ENCODE measurements at regions not wholly inside any gene's neighbourhood (a gene's known extent, or its start where the extent isn't known, plus 50 kb on each side); places are given as distances from the start of the nearest gene placed in this dataset.
"Not testable (repeated sequence)": the region's sequence is repeated elsewhere in the genome, so short reads cannot be mapped to it uniquely, and the experiment has no call there.

GRCh38 chr2:208915401-208915800 is 508.4 kb upstream of the MAP2 start:
- Histone ChIP-seq H4K20me1 (ENCODE audit: control insufficient read depth, insufficient read depth, low read length, poor library complexity, severe bottlenecking) (no peaks in the 10 kb centered on the region), H3K79me2 (ENCODE audit: control insufficient read depth, insufficient read depth, low read length) (no peaks in the 10 kb centered on the region), H3K9ac (ENCODE audit: low read length) (no peak overlapping the region), H3K4me3 (ENCODE audit: control extremely low read depth in 1 of 5, extremely low read depth in 1 of 5, insufficient read depth in 1 of 5, low read depth in 2 of 5, low read length in 4 of 5) (no peak overlapping the region), H3K27ac (ENCODE audit: low read length in 2 of 2) (no peak overlapping the region), H3K9me3 (ENCODE audit: control extremely low read depth in 1 of 3, control insufficient read depth in 2 of 3, insufficient read depth in 1 of 3, low read length in 2 of 3) (peaks cover 0 to 3% (median 0%) of the 10 kb centered on the region in 3 donors), H3K36me3 (replicated peaks in 1 of 2; ENCODE audit: control extremely low read depth in 1 of 2, control insufficient read depth in 1 of 2, extremely low read depth in 1 of 2, insufficient read depth in 2 of 2, low read length in 1 of 2) (no peaks in the 10 kb centered on the region), H2AFZ (ENCODE audit: insufficient read depth, low read depth, low read length, poor library complexity, severe bottlenecking) (no peak overlapping the region), H3K4me1 (ENCODE audit: control insufficient read depth in 2 of 2, insufficient read depth in 2 of 2, low read length in 2 of 2) (no peaks in the 10 kb centered on the region), H3K4me2 (replicated peaks; ENCODE audit: low read depth, low read length, poor library complexity, severe bottlenecking) (no peak overlapping the region), H3K27me3 (replicated peaks in 1 of 4; ENCODE audit: control extremely low read depth in 1 of 4, control insufficient read depth in 3 of 4, insufficient read depth in 4 of 4, low read length in 3 of 4) (no peaks in the 10 kb centered on the region)
- WGBS (ENCODE audit: insufficient coverage), result 91% methylated on average over 4 of the region's 4 CpGs
- H3K4me3 Mint-ChIP-seq, result no peak overlapping the region
- H3K4me1 Mint-ChIP-seq, result no peaks in the 10 kb centered on the region
- ATAC-seq (ENCODE audit: low read depth), result no peak
- no peak for TF ChIP-seq EZH2 (IDR thresholded peaks at IDR 0.05; ENCODE audit: borderline replicate concordance, insufficient read depth, low read depth, low read length, poor library complexity, severe bottlenecking)
- TF ChIP-seq CTCF (IDR thresholded peaks at IDR 0.05), result no peak
- intact Hi-C loops (cut with micrococcal nuclease), result no loop called here
- ChIA-PET CTCF (no interaction called here), POLR2A (no interaction called here)
- H3K27me3 Mint-ChIP-seq, result no peaks in the 10 kb centered on the region
- H3K27ac Mint-ChIP-seq, result no peak overlapping the region
- H3K9me3 Mint-ChIP-seq (ENCODE audit: insufficient read depth), result no peaks in the 10 kb centered on the region
- no peak for DNase-seq

DNA sequence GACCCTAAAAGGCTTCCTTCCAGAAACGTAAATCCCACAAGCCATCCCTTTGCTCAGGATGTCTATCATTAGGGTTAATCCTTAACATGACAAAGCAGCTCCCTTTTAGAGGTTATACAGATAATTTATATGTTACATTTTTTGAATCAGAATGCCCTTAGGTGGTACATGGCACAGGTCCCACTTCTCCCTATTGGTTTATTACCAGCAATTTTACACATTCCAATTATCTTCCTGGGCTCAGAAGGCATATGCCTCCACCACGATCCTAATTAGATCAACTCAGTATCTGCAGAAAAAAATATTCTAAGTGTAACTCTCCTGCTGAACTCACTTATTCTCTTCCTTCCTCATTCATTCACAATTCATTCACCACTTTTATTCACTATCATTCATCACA is 507.0 kb upstream of the MAP2 start:
- H3K9me3 Mint-ChIP-seq (ENCODE audit: insufficient read depth), result peaks cover 4% of the 10 kb centered on the region
- H3K36me3 ChIP-seq (replicated peaks in 1 of 2; ENCODE audit: control extremely low read depth in 1 of 2, control insufficient read depth in 1 of 2, extremely low read depth in 1 of 2, insufficient read depth in 2 of 2, low read length in 1 of 2), result no peaks in the 10 kb centered on the region
- H3K27ac ChIP-seq (ENCODE audit: low read length in 2 of 2), result no peak overlapping the region
- no peaks in the 10 kb centered on the region for H3K4me1 ChIP-seq (ENCODE audit: control insufficient read depth in 2 of 2, insufficient read depth in 2 of 2, low read length in 2 of 2)
- no peak for DNase-seq
- H3K4me3 Mint-ChIP-seq, result no peak overlapping the region
- TF ChIP-seq EZH2 (IDR thresholded peaks at IDR 0.05; ENCODE audit: borderline replicate concordance, insufficient read depth, low read depth, low read length, poor library complexity, severe bottlenecking), result no peak
- no peak for TF ChIP-seq CTCF (IDR thresholded peaks at IDR 0.05)
- H3K4me3 ChIP-seq (ENCODE audit: control extremely low read depth in 1 of 5, extremely low read depth in 1 of 5, insufficient read depth in 1 of 5, low read depth in 2 of 5, low read length in 4 of 5), result no peak overlapping the region
- no peaks in the 10 kb centered on the region for H3K9me3 ChIP-seq (ENCODE audit: control extremely low read depth in 1 of 3, control insufficient read depth in 2 of 3, insufficient read depth in 1 of 3, low read length in 2 of 3)
- WGBS (ENCODE audit: insufficient coverage), result 90% methylated on average over 2 of the region's 2 CpGs
- ChIA-PET POLR2A (no interaction called here), CTCF (no interaction called here)
- ATAC-seq (ENCODE audit: low read depth), result no peak
- no peaks in the 10 kb centered on the region for H4K20me1 ChIP-seq (ENCODE audit: control insufficient read depth, insufficient read depth, low read length, poor library complexity, severe bottlenecking)
- H3K9ac ChIP-seq (ENCODE audit: low read length), result no peak overlapping the region
- no peaks in the 10 kb centered on the region for H3K79me2 ChIP-seq (ENCODE audit: control insufficient read depth, insufficient read depth, low read length)
- intact Hi-C loops (cut with micrococcal nuclease), result no loop called here
- no peaks in the 10 kb centered on the region for H3K4me1 Mint-ChIP-seq
- H3K27ac Mint-ChIP-seq, result no peak overlapping the region
- no peak overlapping the region for H2AFZ ChIP-seq (ENCODE audit: insufficient read depth, low read depth, low read length, poor library complexity, severe bottlenecking)
- H3K4me2 ChIP-seq (replicated peaks; ENCODE audit: low read depth, low read length, poor library complexity, severe bottlenecking), result no peak overlapping the region
- H3K27me3 ChIP-seq (replicated peaks in 1 of 4; ENCODE audit: control extremely low read depth in 1 of 4, control insufficient read depth in 3 of 4, insufficient read depth in 4 of 4, low read length in 3 of 4), result no peaks in the 10 kb centered on the region
- H3K27me3 Mint-ChIP-seq, result no peaks in the 10 kb centered on the region

DNA sequence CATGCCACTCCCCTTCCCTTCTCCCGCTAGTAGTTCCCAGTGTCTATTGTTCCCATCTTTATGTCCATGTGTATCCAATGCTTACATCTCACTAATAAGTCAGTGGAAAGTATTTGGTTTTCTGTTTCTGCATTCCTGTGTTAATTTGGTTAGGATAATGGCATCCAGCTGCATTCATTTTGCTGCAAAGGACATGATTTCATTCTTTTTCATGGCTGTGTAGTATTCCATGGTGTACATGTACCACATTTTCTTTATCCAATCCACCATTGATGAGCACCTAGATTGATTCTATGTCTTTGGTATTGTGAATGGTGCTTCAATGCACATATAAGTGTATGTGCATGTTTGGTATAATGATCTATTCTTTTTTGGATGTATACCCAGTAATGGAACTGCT is 502.5 kb upstream of the MAP2 start:
- not testable (repeated sequence) for H3K4me3 Mint-ChIP-seq

More for the DNA sequence above, 502.5 kb upstream of the MAP2 start:
- H2AFZ ChIP-seq (ENCODE audit: insufficient read depth, low read depth, low read length, poor library complexity, severe bottlenecking); H3K4me1 Mint-ChIP-seq; intact Hi-C loops (cut with micrococcal nuclease); H4K20me1 ChIP-seq (ENCODE audit: control insufficient read depth, insufficient read depth, low read length, poor library complexity, severe bottlenecking); ATAC-seq (ENCODE audit: low read depth); H3K27ac Mint-ChIP-seq; H3K4me1 ChIP-seq (ENCODE audit: control insufficient read depth in 2 of 2, insufficient read depth in 2 of 2, low read length in 2 of 2); H3K27me3 Mint-ChIP-seq; H3K36me3 ChIP-seq (replicated peaks in 1 of 2; ENCODE audit: control extremely low read depth in 1 of 2, control insufficient read depth in 1 of 2, extremely low read depth in 1 of 2, insufficient read depth in 2 of 2, low read length in 1 of 2); H3K4me3 ChIP-seq (ENCODE audit: control extremely low read depth in 1 of 5, extremely low read depth in 1 of 5, insufficient read depth in 1 of 5, low read depth in 2 of 5, low read length in 4 of 5); CTCF ChIA-PET; H3K4me2 ChIP-seq (replicated peaks; ENCODE audit: low read depth, low read length, poor library complexity, severe bottlenecking); POLR2A ChIA-PET; H3K9ac ChIP-seq (ENCODE audit: low read length); H3K9me3 Mint-ChIP-seq (ENCODE audit: insufficient read depth); H3K27me3 ChIP-seq (replicated peaks in 1 of 4; ENCODE audit: control extremely low read depth in 1 of 4, control insufficient read depth in 3 of 4, insufficient read depth in 4 of 4, low read length in 3 of 4); H3K79me2 ChIP-seq (ENCODE audit: control insufficient read depth, insufficient read depth, low read length); DNase-seq; H3K9me3 ChIP-seq (ENCODE audit: control extremely low read depth in 1 of 3, control insufficient read depth in 2 of 3, insufficient read depth in 1 of 3, low read length in 2 of 3); H3K27ac ChIP-seq (ENCODE audit: low read length in 2 of 2): not testable (repeated sequence)
- WGBS (ENCODE audit: insufficient coverage), result no CpG with 5 or more reads among the region's 1 CpG
